ENCODE measurements at regions not wholly inside any gene's neighbourhood (a gene's known extent, or its start where the extent isn't known, plus 50 kb on each side); places are given as distances from the start of the nearest gene placed in this dataset.

DNA sequence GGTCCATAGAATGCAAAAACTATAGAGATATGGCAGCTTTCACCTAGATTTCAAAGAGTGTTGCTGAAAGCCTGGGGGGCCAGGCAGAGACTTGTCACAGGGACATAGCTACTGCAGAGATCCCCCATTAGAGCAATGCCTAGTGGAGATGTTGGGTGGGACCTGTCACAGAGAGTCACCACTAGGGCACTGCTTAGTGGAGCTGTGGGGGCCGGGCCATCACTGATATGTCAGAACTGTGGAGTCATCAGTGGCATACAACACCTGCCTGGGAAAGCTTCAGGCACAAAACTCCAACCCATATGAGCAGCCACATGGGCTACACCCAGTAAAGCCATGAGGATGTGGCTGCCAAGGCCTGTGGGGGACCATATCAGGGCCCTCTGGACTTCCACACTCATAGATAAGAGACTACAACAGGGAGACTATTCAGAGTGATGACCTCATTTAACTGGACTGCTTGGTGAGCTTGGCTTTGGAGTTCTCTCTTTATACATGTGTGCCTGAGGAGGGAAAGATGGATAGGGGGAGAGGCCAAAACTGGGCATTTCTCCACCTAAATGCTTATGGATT is 176.3 kb downstream of the ZNF621 start:
- DNase-seq = no peak

DNA sequence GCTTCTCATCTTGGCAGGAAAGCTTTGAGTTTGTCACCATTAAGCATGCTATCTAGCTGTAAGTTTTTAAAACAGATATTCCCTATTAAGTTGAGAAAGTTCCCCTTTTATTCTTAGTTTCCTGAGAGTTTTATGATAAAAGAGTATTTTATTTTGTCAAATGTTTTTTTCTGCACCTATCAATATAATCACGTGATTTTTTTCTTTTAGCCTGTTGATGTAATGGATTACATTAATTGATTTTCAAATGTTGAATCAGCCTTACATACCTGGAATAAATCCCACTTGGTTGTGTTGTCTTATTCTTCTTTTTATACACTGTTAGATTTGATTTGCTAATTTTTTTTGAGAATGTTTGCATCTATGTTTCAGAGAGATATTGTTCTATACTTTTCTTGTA is 179.5 kb downstream of the ZNF621 start:
- no peak for DNase-seq

DNA sequence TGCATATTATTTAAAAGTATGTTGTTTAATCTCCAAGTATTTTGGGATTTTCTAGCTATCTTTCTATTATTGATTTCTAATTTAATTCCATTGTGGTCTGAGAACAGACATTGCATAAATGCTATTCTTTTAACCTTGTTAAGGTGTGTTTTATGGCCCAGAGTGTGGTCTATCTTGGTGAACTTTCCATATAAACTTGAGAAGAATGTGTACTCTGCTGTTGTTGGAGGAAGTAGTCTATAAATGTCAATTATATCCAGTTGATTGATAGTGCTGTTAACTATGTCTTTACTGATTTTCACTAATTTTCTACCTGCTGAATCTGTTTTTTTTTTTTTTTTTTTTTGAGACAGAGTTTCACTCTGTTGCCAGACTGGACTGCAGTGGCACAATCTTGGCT is 180.9 kb downstream of the ZNF621 start:
- no peak for DNase-seq

DNA sequence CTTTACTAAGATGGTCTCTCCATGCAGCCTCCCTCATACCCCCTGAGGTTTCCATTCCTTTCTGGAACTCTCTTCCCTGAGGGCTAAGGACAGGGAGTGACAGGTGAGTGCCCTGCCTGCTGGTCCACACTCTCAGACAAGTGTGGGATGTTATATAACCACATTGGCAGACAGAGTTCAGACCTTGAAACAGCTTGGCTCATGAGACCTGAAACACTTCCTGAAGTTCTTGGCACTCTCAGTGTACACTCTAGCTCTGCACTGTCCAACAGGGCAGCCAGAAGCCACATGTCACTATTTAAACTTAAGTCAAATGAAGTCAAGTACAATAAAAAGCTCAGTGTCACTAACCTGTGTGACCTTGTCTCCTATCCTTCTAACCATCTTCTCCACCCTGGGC is 188.5 kb downstream of the ZNF621 start:
- DNase-seq = no peak

DNA sequence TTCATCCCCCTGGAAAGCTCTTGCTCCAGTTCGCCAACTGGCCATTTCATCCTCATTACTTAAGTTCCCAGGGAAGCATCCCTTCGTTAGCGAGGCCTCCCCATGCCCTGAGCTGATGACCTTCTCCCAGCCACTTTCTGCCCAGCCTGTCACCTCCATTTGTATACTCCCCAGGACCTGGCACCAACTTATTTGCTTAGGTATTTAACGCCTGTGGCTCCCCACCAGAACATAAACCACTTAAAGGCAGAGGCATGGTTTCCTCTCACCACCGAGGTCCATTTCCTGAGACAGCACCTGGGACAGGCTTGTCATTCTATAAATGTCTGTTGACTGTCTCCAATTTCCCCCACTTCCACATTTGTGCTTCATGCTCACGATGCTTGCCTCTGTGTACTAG is 189.0 kb downstream of the ZNF621 start:
- DNase-seq = no peak

DNA sequence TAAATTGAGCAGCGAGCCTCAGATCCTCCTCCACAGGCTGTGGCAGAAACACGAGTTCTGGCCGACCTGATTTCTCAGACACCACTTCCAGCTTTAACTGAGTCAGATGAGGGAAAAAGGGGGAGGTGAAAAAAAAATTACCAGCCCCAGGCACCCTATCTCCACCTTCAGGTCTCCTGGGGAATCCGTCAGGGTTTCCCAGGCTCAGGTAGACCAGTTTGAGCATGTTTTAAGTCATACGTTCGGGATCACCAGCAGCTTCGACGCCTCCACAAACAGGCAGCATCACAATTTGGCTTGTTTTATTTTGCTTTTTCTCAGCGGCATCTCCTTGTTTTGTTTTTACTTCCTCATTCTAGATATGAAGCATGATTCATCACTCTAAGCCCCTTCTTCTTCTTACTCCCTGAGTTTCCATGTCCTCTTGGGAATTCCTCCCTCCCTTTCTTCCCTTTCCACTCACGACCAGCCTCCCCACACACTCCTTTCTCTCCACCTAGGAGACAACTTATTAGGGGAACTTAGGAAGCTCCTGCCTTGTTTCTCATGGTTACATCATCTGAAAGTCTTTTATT is 190.1 kb downstream of the ZNF621 start:
- DNase-seq = no peak

DNA sequence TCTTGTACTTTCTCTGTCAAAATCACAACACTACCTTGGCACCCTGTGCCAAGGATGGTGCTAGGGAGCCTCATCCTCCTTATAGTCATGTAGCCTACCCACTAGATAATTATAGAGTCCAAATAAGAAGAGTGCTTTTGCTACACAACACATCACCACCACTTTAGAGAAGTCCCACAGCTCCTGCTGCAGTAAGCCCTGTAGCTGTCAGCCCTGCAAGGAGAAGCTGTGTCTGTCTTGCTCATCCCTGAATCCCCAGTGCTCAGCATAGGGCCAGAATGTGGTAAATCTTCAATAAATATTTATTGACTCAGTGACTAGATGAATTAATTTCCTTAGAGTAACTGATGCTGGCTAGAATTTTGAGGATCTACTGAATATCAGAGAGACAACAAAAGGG is 190.8 kb downstream of the ZNF621 start:
- no peak for DNase-seq

DNA sequence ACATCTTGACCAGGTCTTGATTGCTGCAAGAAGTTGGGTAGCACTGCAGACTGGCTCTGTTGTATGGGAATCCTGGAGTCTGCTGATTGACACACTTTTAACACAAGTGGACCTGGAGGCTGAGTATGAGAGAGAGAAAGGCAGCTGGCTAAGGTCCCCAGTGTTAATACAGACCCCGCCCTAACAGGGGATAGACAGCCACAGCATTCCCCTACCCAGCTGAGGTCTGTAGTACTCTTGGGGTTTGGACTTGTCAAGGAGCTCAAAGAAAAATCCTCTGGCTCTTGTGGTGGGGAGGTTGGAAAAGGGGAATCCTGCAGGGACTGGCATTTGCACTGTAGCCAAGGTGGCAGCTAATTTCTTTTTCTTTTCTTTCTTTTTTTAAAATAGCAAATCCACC is 192.7 kb downstream of the ZNF621 start:
- DNase-seq = no peak

DNA sequence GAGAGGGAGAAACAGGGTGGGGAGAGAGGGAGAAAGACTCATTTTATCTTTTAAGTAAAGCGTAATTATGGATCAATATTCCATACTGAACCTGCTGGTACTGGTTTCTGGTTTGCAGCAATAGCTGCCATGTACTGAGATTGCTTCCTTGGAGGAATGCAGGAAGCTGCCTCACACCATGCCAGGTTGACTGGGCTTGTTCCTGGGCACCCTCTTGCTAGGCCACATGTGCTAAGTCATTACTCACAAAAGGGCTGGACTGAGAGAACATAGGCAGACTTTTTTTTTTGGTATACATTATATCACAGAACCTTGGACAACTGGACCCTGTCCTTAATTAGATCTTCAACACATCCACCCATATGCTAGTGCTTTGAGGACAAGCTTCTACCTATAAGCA is 193.4 kb downstream of the ZNF621 start:
- DNase-seq = no peak

DNA sequence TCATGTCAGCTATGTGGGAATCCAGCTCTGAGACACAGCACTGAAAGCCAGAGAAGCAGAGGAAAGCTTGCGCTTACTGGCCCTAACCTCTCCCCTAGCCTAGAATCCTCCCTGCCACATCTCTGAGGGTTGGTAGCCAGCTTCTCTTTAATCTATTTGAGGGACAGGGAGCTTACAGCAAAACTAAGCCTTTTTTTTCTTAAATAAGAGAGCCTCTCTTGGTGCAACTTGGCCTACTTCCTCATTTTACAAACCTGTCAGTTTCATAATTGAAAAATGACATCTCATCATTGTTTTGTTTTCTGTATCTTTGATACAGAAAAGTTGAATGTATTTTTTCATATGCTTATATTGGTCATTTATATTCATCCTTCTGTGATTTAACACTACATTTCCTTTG is 193.9 kb downstream of the ZNF621 start:
- no peak for DNase-seq

DNA sequence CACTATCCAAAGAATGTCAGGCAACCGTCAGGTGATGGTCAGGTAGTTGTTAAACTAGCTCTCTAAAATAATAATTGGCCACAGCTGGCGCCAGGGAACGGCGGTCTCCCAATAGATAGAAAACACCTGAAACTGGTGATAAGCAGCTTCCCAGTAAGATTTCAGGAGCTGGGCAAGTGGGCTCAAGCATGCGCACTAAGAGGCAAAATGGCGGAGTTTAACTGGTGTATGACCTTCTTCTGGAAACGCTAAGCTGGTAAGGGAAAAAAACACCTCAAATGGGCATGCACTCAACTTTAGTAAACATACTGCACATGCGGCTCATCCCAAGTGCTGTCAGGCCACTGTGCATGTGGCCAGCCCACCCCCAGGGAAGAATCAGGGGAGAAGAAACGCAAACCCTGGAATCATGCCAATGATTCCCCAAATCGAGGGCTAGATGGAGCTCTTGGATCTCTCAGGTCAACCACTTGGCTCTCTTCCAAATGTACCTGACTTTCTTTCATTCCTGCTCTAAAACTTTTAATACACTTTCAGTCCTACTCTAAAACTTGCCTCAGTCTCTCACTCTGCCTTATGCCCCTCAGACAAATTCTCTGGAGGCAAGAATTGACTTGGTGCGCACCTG is 195.0 kb downstream of the ZNF621 start:
- DNase-seq = no peak

DNA sequence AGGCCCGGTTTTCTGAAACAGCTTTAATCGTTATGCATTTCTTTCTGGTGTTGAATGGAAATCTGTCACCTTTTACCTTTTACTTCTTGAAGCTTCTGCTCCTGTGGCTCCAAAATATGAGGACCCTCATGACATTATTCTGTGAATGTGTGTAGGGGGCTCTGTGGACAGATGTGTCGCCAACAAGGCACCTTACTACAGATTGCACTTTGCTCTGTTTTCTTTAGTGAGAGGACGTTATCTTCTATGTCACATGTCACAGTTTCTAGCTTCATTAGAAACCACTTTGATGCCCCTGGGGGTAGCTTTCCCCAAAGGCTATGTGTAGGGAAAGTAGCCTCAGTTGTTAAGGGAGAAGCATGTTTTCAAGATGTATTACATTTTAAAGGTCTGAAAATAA is 195.6 kb downstream of the ZNF621 start:
- DNase-seq = no peak

DNA sequence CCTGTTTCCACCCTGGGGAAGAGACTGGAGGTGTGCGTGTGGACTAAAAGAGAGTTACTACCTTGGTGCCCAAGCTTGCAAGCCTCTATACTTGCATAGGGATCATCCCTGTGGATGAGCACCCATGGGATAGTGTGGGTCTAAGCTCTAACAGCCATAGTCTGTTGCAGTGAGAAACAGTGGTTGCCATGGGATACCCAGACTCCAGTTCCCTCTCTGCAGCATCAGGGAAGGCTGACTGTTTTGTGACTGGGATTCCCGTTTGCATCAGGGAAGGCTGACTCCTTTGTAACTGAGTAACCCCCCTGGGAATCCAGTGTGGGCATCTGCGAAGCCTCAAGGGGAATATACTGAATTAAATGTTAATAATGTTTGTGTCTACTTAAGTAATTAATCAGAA is 196.1 kb downstream of the ZNF621 start:
- no peak for DNase-seq

DNA sequence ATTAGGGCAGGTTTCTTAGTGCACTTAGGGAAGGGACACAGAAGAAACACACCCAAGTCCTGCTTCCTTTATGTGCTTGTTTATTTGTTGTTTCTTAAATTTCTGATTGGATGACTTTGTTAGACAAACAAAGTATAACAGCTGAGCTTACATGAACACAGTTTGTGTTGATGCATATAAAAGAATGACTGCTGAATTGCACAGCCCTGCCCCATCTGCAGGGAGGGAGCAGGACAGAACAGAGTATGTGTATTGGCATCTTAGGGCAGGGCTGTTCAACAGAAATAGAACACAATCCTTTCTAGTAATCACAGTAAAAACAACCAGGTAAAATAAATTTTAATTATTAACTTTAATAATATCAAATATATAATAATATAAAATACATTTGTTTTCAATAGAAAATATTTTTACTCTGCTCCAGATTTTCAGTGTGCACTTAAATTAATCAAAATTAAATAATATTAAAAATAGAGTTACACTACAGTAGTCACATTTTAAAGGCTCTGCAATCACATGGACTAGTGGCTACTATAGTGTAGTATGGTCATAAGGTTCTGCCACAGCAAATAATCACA is 198.4 kb downstream of the ZNF621 start:
- no peak for DNase-seq

DNA sequence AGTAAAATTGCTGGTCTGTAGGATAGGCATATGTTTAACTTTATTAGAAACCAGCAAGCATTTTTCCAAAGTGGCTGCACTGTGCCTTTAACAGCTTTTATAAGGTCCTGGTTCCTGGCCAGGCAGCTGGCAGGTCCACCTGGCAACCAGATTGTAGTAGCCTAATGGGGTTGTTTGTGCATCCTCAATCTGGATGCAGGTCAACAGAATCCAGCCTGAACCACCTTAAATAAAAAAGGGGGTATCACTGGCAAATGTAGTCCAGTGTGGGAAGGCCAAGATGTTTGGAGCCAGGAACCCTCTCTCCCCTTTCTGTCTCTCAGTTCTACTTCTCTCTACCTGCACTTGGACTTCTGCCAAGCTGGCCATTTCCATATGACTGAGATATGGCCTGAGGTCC is 200.3 kb downstream of the ZNF621 start:
- DNase-seq = no peak

DNA sequence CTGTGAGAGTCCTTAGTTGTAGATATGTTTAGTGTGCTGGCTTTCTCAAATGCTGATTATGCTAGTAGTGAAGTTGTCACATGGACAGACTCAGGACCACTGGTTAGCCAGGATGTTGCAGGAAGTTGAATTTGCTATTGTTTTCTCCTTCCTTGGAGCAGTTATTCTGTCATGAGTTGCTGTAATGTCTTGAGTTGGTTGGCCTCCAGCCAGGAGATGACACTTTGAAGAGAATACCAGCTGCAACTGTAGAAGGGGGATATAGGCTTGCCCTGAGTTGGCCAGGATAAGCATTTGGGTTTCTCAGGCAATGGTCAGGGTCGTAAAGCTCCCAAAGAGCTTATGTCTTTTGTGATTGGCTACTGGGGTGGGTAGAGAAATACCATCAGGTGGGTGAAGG is 206.7 kb downstream of the ZNF621 start:
- no peak for DNase-seq

DNA sequence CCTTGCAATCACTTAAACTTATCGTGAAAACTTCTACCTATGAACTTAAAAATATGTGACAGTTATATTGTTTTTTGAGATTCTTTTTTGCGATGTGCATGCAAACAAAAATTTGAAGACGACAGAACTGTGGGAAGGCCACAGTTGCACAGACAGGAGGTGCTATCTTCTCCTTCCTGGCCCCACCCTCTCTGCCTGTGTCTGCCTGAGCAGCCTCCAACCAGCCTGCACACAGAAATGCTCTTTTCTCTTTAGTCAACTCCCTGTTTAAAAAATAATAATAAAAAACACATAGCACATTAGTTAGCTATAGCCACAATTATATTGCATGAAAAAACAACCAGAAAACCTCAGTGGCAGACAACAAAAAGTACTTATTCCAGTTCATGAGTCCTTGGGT is 212.2 kb downstream of the ZNF621 start:
- no peak for DNase-seq

DNA sequence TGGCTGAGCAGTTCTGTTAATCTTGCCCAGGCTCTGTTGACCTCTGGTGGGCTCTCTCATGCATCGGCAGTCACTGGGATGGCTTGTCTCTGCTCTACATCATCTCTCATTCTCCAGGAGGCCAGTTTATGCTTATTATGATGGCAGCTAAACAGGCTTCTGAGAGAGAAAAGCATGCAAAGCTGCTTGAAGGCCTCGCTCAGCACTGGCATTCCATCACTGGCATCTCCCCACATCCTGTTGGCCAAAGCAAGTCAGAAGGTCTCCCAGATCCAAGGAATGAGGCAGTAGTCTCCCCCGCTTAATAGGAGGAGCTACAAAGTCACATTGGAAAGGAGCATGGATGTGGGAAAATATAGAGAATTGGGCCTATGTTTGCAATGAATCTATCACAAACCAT is 212.6 kb downstream of the ZNF621 start:
- no peak for DNase-seq

DNA sequence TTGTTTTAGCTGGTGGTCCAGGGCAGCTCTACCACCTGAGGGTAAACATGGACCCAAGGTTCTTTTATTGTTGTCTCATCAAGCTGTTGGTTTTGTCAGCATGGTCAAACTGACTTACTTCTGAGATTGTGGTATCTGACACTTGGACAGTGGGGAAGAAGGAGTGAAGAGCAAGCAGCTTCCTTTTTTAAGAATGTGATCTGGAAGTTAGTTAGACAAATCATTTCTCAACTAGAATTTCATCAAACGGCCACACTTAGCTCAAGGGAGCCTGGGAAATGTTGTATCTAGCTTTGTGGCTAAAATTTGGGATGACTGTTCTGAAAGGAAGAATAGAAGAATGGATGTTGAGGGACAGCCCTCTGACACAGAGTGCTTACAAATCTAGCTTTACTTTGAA is 215.2 kb downstream of the ZNF621 start:
- DNase-seq = no peak

DNA sequence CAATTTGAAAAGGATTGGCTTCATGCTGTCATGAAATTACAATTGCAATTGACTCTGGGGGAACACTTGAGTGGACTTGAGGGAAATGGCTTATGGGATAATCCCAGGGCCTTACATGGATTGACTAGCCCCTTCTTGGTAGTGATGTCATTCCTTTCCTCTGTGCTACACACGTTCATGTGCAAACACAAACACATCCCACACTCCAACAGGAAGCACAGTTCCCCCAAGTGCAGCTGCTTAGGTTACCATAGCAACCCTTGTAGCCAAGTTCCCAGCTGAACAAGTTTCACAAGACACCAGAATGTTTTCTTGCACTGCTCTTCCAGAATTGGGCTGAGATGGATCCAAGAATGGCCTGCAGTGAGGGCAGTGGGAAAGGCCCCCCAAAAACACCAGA is 217.0 kb downstream of the ZNF621 start:
- DNase-seq = peak; percentile 26

DNA sequence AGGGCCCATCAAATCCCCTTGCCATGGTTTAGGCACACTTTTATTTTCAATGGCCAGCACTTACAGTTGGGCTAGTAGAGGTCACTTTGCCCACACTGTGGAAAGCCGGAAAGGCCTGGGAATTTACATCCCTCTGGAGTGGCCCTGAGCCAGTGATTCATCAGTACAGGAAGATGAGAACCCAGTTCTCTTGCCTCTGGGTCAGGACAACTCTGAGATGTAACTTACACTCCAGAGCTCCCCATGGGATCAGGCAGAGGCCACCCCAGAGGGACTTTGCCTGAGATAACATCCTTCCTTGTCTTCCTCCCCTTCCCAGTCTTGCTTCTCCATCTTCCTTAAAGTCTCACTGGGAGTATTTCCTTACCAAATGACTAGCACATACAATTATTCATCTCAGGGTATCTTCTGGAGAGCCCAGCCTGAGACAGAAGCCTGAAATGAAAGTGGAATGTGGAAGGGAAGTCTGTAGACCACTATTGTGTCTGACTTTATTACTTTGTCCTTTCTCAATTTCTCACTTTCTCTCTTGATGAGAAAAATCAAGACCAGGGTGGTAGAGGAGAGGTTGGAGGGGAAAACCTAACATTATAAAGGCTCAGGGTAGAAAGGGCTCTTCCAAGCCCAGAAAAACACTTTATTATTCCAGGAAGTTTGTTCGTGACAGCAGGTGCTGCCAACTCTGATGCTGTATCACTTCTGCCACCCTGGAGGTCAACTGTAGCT is 220.8 kb downstream of the ZNF621 start:
- no peak for DNase-seq

DNA sequence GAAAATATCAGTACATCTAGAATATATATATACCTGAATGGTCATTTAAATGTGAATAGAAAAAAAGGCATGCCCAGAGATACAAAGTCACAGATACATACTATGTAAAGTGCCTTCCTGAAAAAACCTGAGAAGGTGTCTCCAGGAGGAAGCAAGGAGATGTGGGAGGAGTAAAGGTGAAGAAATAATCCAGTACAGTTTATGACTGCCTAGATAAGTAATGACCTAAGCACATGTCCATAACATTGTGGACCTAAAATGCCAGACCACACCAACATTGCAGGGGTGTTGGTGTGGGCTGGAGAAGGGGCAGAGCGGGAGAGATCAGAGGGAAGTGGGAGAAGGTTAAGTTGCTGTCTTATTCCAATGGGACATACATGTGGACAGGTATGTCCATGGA is 226.9 kb downstream of the ZNF621 start:
- DNase-seq = no peak

DNA sequence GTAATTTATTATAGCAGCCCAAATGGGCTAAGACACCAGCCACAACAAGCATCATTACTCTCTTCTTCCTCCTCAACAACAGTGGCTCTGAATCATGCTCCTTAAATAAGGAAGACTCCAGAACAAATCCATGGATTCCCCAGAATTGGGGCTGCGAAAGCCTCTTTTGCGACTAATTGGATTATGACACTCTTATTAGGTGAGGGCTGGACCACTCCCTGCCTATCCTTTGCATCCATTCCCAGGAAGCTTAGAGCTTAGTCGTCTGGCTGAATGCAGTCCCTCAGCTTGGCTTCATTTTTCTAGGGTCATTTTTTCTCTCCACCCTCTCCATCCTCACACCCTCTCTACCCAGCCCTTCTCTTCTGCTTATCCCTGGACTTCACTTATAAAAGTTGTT is 227.7 kb downstream of the ZNF621 start:
- no peak for DNase-seq

Measured in occipital lobe (tissue), 1 donor.